SK-N-SH (cell line): ENCODE measurements at regions not wholly inside any gene's neighbourhood (a gene's known extent, or its start where the extent isn't known, plus 50 kb on each side); places are given as distances from the start of the nearest gene placed in this dataset.

ENCODE experiments used
- CTCF ChIA-PET: fragments of 300-600, 350-600 bp; formaldehyde crosslinking; extraction: SDS; loops from one replicate; lab custom pipeline; 2021; lab: Yijun Ruan, JAX
- POLR2A ChIA-PET: fragments of 350-600 bp; sonication (Branson Sonifier 250); formaldehyde crosslinking; extraction: SDS; loops from one replicate; lab custom pipeline; 2020; ENCODE audit warnings: antibody characterized with exemption, inconsistent platforms; lab: Yijun Ruan, JAX
- DNase-seq: peaks from one replicate; pipeline ENCODE4 v3.0.0; 2012
- H2AFZ ChIP-seq: fragments of 200-600 bp; sonication (generic); 2 replicates; pipeline ENCODE4 v1.8.1; 2016; ENCODE audit warnings: antibody characterized with exemption, mild to moderate bottlenecking, low read depth
- H3F3A ChIP-seq: fragments of 200-600 bp; sonication (generic); replicated peaks from 2 replicates; pipeline ENCODE3; 2016; ENCODE audit warnings: antibody characterized with exemption, mild to moderate bottlenecking; ENCODE audit not compliant: insufficient read depth
- H3K27ac ChIP-seq, 2 experiments: fragments of 200-500 bp in 1 of 2; fragments of 200-600 bp in 1 of 2; sonication (Bioruptor generic) in 1 of 2; sonication (generic), shearing (Covaris generic) in 1 of 2; 2 replicates each; pipeline versions ENCODE4 v1.5.1 to v1.6.1; 2014 to 2016; ENCODE audit warnings: low read depth in 2 of 2, inconsistent platforms in 1 of 2, low read length in 1 of 2, mild to moderate bottlenecking in 1 of 2, mixed read lengths in 1 of 2
- H3K27me3 ChIP-seq: fragments of 200-600 bp; sonication (generic), shearing (Covaris generic); 2 replicates; pipeline ENCODE4 v1.6.1; 2016; ENCODE audit warnings: mixed run types; ENCODE audit not compliant: insufficient read depth
- H3K36me3 ChIP-seq, 2 experiments: fragments of 200-500 bp in 1 of 2; fragments of 200-600 bp in 1 of 2; sonication (Bioruptor generic) in 1 of 2; sonication (generic) in 1 of 2; replicated peaks in 1 of 2; 2 replicates each; pipeline versions ENCODE3 to v1.5.1; 2014 to 2016; ENCODE audit warnings: low read length in 1 of 2, mild to moderate bottlenecking in 1 of 2; ENCODE audit not compliant: insufficient read depth in 2 of 2, control insufficient read depth in 1 of 2
- H3K4me1 ChIP-seq, 2 experiments: fragments of 200-500 bp in 1 of 2; fragments of 200-600 bp in 1 of 2; sonication (Bioruptor generic) in 1 of 2; sonication (generic), shearing (Covaris generic) in 1 of 2; 2 replicates each; pipeline versions ENCODE4 v1.5.1 to v1.6.1; 2014 to 2016; ENCODE audit warnings: low read depth in 1 of 2, low read length in 1 of 2, mixed run types in 1 of 2; ENCODE audit not compliant: insufficient read depth in 2 of 2, control insufficient read depth in 1 of 2
- H3K4me2 ChIP-seq: fragments of 200-600 bp; sonication (generic), shearing (Covaris generic); 2 replicates; pipeline ENCODE4 v1.6.1; 2017; ENCODE audit warnings: mixed run types
- H3K4me3 ChIP-seq, 2 experiments: fragments of 200-500 bp in 1 of 2; fragments of 200-600 bp in 1 of 2; sonication (Bioruptor generic) in 1 of 2; sonication (generic), shearing (Covaris generic) in 1 of 2; 2 replicates each; pipeline versions ENCODE4 v1.5.1 to v1.8.1; 2014 to 2016; ENCODE audit warnings: low read depth in 2 of 2, inconsistent platforms in 1 of 2, low read length in 1 of 2, mild to moderate bottlenecking in 1 of 2, mixed read lengths in 1 of 2, moderate library complexity in 1 of 2
- H3K79me2 ChIP-seq: fragments of 200-600 bp; sonication (generic); 2 replicates; pipeline ENCODE4 v1.8.1; 2017; ENCODE audit warnings: mild to moderate bottlenecking; ENCODE audit not compliant: insufficient read depth
- H3K9ac ChIP-seq: fragments of 200-600 bp; sonication (generic); 2 replicates; pipeline ENCODE4 v1.6.1; 2017; ENCODE audit warnings: mixed run types
- H3K9me2 ChIP-seq: fragments of 200-600 bp; sonication (generic); 2 replicates; pipeline ENCODE4 v1.6.1; 2017; ENCODE audit warnings: mixed run types
- H3K9me3 ChIP-seq: fragments of 200-600 bp; sonication (generic); 2 replicates; pipeline ENCODE4 v1.6.1; 2017; ENCODE audit warnings: mixed run types, mild to moderate bottlenecking, moderate library complexity
- H4K20me1 ChIP-seq: fragments of 200-600 bp; sonication (generic); 2 replicates; pipeline ENCODE4 v1.6.1; 2017; ENCODE audit warnings: mild to moderate bottlenecking, mixed run types; ENCODE audit not compliant: insufficient read depth
- CTCF ChIP-seq: fragments of 200-600 bp; sonication (generic); IDR thresholded peaks from 2 replicates; pipeline ENCODE4 v1.6.1; 2017; ENCODE audit warnings: antibody characterized with exemption, mild to moderate bottlenecking, moderate library complexity
- ELF1 ChIP-seq: IDR thresholded peaks from 2 replicates; pipeline ENCODE4 v1.4.0; 2012
- EP300 ChIP-seq, 2 experiments: IDR thresholded peaks; 2 replicates each; pipeline versions ENCODE4 v1.4.0 to v1.6.1; 2012; ENCODE audit warnings: borderline replicate concordance in 1 of 2, low read depth in 1 of 2, low read length in 1 of 2
- EZH2phosphoT487 ChIP-seq: fragments of 200-600 bp; sonication (generic); IDR thresholded peaks from 2 replicates; pipeline ENCODE4 v1.6.1; 2017; ENCODE audit warnings: low read depth, mixed run types, mild to moderate bottlenecking, antibody characterized with exemption, moderate library complexity, borderline replicate concordance
- FOXJ3 ChIP-seq: sonication (generic); formaldehyde crosslinking; IDR thresholded peaks from 2 replicates; pipeline ENCODE4 v1.5.1; 2020; ENCODE audit warnings: mild to moderate bottlenecking, missing genetic modification reagents
- GATA2 ChIP-seq: sonication (generic); formaldehyde crosslinking; IDR thresholded peaks from 2 replicates; pipeline ENCODE4 v1.5.0; 2020; ENCODE audit warnings: mild to moderate bottlenecking, missing genetic modification reagents
- MEF2A ChIP-seq: IDR thresholded peaks from 2 replicates; pipeline ENCODE4 v1.4.0; 2012; ENCODE audit warnings: low read depth, borderline replicate concordance
- RCOR1 ChIP-seq: fragments of 150-350 bp; IDR thresholded peaks from 2 replicates; pipeline ENCODE4 v1.6.1; 2017; ENCODE audit warnings: antibody characterized with exemption, low read length
- RFX5 ChIP-seq: IDR thresholded peaks from 2 replicates; pipeline ENCODE4 v1.6.1; 2012; ENCODE audit warnings: mild to moderate bottlenecking, improper control_type of control experiment, low read length
- USF2 ChIP-seq: fragments of 150-350 bp; IDR thresholded peaks from 2 replicates; pipeline ENCODE4 v1.6.1; 2017; ENCODE audit warnings: antibody characterized with exemption, low read length, low read depth, borderline replicate concordance
- WGBS: methylation state at CpG from one replicate; pipeline ENCODE4 v1.1.6; 2017; ENCODE audit warnings: low lambda C conversion rate; 5-methylcytosine and 5-hydroxymethylcytosine counted together

DNA sequence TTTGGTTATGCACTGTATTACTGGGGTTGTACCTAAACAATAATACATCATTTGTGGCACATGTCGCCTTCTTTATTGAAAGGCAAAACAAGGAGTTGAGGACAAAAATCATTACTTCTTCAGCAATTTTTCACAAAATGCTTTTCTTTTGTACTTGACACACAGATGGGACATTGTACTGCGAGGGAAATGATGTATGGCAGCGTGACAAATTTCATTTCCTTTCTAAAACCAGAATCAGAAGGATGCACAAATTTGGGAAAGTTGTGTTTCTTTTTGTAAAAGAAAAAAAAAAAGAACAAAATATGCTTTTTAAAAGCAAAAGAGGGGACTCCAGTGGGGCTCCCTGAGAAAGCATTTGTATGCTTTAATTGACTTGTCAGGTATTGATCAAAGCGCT lies 394.0 kb upstream of the SLC35B3 start:
- Histone ChIP-seq H3K27ac (no peak overlapping the region), H3K36me3 (no peaks in the 10 kb centered on the region), H3F3A (no peaks in the 10 kb centered on the region), H3K9ac (no peak overlapping the region), H3K9me3 (no peaks in the 10 kb centered on the region), H3K79me2 (no peaks in the 10 kb centered on the region), H4K20me1 (no peaks in the 10 kb centered on the region), H3K4me1 (no peaks in the 10 kb centered on the region; a peak in 1 of 4 replicates), H3K9me2 (no peaks in the 10 kb centered on the region), H3K4me2 (no peak overlapping the region), H2AFZ (no peak overlapping the region), H3K27me3 (no peaks in the 10 kb centered on the region), H3K4me3 (no peak overlapping the region)
- ChIA-PET CTCF (interaction anchor here (0.9 kb wide), 1 partner anchor 13 kb away, joined by 3 read pairs; no protein-coding TSS in a partner anchor), POLR2A (no interaction called here)
- 27% methylated on average over 4 of the region's 4 CpGs for WGBS
- no peak for DNase-seq
- TF ChIP-seq FOXJ3 (CRISPR knock-in tag) = no peak
- TF ChIP-seq EZH2phosphoT487 = no peak
- no peak for TF ChIP-seq CTCF
- TF ChIP-seq MEF2A = no peak
- no peak for TF ChIP-seq USF2

DNA sequence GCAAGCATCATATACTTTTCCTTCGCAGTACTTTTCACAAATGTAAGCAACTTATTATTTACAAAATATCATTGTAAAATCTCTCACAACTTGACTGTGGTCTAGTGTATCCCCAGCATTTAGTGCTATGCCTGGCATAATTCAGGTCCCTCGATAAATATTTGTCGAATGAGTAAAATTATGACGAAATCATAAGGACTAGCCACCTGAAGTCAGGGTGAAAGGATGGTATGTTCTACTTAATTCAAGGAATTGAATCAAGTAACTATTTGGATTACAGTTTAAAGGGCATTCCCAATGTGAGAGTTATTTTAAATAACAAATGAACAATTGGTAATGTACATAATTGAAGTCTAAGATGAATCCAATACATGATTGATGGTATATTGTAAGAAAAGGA lies 393.0 kb upstream of the SLC35B3 start:
- Histone ChIP-seq H3K4me1 (no peaks in the 10 kb centered on the region; a peak in 1 of 4 replicates), H2AFZ (no peak overlapping the region), H3F3A (no peaks in the 10 kb centered on the region), H4K20me1 (no peaks in the 10 kb centered on the region), H3K27me3 (no peaks in the 10 kb centered on the region), H3K79me2 (no peaks in the 10 kb centered on the region), H3K9me2 (no peaks in the 10 kb centered on the region), H3K9ac (no peak overlapping the region), H3K27ac (no peak overlapping the region), H3K4me3 (no peak overlapping the region), H3K4me2 (no peak overlapping the region), H3K36me3 (no peaks in the 10 kb centered on the region), H3K9me3 (no peaks in the 10 kb centered on the region)
- DNase-seq = no peak
- CTCF ChIA-PET = interaction anchor here (0.9 kb wide), 1 partner anchor 12 kb away, joined by 3 read pairs; no protein-coding TSS in a partner anchor
- POLR2A ChIA-PET = no interaction called here
- TF ChIP-seq EP300 (IDR thresholded peaks at IDR 0.05; ENCODE audit: borderline replicate concordance in 1 of 2, low read depth in 1 of 2, low read length in 1 of 2) (no peak), RCOR1 (no peak), ELF1 (no peak), RFX5 (no peak), GATA2 (CRISPR knock-in tag) (no peak)
- WGBS = 11% methylated on average over 4 of the region's 4 CpGs
